Neural cell (in vitro differentiated cells): ENCODE measurements at regions not wholly inside any gene's neighbourhood (a gene's known extent, or its start where the extent isn't known, plus 50 kb on each side); places are given as distances from the start of the nearest gene placed in this dataset.

Experiments used
- CTCF ChIP-seq: fragments of 450-650 bp; IDR thresholded peaks from 2 replicates; pipeline ENCODE4 v1.5.1; 2014; ENCODE audit warnings: antibody characterized with exemption, mild to moderate bottlenecking, moderate library complexity; ENCODE audit not compliant: poor library complexity, severe bottlenecking
- EP300 ChIP-seq: fragments of 450-650 bp; conservative IDR thresholded peaks from 2 replicates; pipeline ENCODE4 v1.6.1; 2014; ENCODE audit warnings: antibody characterized with exemption, mild to moderate bottlenecking, moderate library complexity; ENCODE audit not compliant: poor library complexity, severe bottlenecking
- POLR2AphosphoS5 ChIP-seq: IDR thresholded peaks from 2 replicates; pipeline ENCODE4 v1.6.1; 2012
- SMC3 ChIP-seq: fragments of 450-650 bp; conservative IDR thresholded peaks from 2 replicates; pipeline ENCODE4 v1.6.1; 2014; ENCODE audit warnings: antibody characterized with exemption, mild to moderate bottlenecking, moderate library complexity; ENCODE audit not compliant: poor library complexity

DNA sequence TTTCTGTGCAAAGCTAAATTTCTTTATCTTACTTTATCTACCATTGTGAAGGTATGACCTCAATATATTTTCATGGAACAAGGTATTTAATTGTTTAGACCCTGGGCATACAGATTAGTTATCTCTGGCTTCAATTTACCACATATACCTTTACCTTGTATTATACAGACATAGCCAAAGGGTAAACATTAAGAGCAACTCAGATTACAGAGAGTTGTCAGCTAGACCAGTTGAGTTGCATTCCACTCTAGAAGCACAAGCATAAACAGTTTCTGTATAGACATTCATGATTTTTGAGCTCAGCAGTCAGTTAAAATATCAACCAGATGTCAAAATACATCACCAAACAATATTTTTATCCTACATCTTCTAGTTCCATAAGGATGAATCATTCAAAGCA, 857.3 kb upstream of the ZWINT start:
- TF ChIP-seq CTCF (no peak), EP300 (peak; percentile 25), SMC3 (no peak), POLR2AphosphoS5 (no peak)
